ENCODE measurements at regions not wholly inside any gene's neighbourhood (a gene's known extent, or its start where the extent isn't known, plus 50 kb on each side); places are given as distances from the start of the nearest gene placed in this dataset.
"Not testable (repeated sequence)": the region's sequence is repeated elsewhere in the genome, so short reads cannot be mapped to it uniquely, and the experiment has no call there.

DNA sequence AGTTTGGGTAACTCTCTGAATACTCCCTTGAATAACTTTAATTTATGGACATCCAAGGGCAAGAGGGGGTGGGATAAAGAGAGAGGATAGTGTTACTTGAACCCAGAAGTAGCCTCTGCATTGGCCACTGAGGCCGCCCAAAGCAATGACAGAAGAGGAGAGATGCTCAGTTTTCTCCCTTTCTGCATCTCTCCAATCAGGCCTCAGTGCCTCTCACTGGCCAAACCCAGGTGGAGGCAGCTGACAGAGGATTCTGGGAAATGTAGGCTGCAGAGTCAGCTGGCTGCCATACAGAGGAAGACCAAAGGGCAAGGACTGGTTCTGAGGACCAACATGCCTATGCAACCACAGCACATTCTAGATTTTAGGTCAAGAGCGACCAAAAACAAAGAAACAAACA lies 719.4 kb downstream of the MAT2B start:
- no peak for DNase-seq

DNA sequence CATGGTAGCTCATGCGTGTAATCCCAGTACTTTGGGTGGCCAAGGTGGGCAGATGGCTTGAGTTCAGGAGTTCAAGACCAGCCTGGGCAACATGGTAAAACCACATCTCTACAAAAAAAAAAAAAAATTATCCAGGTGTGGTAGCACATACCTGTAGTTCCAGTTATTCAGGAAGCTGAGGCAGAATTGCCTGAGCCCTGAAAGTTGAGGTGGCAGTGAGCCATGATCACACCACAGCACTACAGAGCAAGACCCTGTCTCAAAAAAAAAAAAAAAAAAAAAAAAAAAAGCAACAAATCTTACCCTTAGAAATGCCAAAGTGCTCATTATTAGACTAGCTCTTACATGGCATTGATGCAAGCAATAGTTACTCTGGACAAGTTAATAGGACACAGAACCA lies 724.9 kb downstream of the MAT2B start:
- DNase-seq, result no peak

DNA sequence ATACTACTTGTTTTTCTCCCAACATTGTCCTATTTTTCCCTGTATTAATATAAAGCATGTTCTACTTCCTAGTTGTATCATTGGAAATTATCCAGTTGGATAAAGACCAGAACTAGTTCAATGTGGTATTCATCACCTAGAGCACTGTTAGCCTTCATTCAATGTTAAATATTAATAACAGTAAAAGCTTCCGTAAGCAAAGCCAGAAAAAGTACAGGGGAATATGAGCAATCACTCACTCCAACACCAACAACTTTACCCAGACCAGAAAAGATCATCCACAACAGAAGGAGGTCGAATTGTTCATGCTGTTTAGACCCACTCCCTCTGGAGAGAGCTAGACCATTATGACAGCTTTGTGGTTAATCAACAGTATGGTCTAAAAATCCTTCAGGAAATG lies 728.4 kb downstream of the MAT2B start:
- no peak for DNase-seq

DNA sequence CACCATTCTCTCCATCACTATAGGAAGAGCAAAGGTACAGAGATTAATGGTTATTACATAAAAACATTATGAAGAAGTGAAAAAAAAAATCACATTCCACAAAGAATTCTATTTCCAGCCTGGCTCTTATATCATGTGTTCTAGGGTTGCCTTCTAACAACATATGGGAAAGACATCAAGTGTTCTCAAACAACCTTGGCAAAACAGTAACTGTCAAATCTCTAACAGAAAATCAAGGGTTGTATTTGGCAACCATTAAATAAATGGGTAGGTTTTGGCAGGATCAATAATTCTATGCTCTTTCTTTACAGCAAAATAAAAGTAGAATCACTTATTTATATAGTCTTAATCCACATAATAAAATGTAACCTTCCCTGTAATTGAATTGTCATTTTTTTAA lies 728.9 kb downstream of the MAT2B start:
- no peak for DNase-seq

DNA sequence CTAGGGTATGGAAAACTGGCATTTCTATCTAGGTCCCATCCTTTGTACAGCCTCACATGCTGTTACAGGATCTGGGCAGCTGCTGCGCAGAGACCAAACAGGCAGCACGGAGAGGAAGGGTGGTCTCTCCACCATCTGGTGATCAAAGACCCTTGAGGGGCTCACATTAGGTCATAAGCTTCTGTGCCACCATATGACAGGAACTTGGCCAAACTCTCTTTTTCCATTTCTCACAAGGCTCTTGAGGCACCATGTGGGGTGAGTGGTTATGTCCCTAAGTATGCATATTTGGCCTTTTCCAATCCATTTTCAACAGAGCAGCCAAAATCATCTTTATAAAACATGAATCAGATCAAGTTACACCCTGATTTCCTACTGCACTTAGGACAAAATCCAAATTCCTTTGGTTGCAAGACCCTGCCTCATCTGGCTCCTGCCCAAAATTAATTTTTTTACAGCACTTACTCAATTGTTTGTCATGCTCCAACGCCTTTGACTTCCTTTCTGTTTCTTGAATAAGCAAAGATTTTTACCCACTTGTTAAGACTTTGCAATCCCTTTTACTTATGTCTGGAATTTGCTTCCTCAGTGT lies 730.0 kb downstream of the MAT2B start:
- DNase-seq, result no peak

DNA sequence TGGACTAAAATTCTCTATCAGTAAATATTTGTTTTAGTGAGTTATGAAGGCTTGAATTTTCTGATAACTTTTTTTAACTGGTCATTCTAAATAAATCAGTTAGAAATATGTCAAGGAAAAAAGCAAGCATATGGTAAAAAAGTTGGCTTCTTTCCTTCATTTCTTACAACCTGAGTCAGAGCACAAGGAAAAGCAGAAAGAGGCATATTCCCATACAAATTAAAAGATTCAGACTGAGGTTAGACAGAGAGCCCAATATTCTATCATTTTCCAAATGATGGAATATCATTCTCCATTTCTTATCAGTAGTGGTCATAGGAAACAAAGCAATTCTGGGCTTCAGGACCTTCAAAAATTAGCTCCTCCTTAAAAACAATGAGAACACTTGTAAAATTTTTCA lies 732.1 kb downstream of the MAT2B start:
- DNase-seq, result no peak

DNA sequence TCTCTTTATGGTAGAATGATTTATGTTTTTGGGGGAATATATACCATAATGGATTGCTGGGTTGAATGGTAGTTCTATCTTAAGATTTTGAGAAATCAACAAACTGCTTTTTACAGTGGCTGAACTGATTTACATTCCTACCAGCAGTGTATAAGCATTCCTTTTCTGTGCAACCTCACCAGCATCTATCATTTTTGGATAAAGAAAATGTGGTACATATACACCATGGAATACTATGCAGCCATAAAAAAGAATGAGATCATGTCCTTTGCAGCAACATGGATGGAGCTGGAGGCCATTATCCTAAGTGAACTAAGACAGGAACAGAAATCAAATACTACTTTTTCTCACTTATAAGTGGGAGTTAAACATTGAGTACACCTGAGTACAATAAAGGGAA lies 746.4 kb downstream of the MAT2B start:
- not testable (repeated sequence) for DNase-seq

DNA sequence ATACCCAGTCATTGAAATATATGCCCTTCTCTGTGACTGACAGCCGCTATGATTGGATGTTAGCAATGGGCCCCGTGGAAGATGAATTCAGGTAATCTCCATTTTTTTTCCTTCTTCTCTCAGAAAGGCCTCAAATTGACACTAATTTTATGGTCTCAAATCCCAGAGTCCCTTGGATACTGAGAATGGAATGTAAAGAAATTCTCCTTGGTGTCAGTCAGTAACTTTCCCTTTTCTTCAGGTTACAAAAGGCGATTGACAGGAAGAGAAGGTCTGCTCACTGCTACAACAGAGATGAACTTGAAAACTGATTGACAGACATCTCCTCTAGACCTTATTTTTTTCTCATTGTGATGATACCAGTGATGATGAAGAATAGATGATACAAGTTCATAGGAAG lies 748.3 kb downstream of the MAT2B start:
- DNase-seq, result no peak

DNA sequence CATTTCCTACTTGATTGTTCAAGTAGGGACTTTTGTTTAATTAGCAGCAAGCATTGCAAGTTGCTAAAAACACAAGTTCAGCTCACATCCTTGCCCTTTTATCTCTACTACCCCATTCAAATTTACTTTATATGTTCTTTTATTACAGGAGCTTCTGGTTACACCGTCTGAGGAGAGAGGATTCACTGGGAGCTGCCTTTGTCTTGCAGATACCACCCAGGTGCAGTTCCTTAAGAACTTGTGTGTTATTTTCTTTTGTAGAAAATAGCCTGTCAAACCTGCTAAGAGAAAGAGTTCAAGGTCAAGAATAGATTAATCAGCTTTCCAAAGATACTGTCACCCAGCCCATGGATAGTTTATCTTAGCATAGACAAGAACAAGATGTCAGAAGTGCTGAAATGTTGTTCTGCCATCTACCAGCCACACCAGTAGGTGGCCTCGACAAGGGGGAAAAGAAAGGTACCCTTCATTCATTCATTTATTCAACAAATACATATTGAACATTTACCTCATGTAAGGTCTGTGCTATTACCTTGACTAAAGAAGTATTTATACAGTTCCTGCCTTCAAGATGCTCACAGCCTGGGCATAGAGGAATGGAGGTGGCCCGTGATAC lies 750.3 kb downstream of the MAT2B start:
- no peak for DNase-seq

DNA sequence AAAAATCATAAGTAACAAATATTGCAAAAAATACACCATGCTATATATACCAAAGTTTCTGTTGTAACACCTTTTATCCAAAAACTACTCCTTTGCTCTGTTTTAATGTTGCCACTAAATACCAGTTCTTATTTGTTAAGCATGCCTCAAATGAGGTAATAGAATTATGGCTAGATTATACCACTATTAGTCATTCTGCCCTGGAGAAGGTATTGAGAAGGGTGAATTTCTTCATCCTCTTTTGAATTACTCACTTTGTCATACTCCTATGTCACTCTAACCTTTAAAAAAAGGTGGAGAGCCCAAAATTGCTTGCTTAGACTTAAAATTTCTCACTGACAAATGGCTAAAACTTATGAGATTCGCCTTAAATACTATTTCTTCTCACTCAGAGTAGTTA lies 750.9 kb downstream of the MAT2B start:
- no peak for DNase-seq

DNA sequence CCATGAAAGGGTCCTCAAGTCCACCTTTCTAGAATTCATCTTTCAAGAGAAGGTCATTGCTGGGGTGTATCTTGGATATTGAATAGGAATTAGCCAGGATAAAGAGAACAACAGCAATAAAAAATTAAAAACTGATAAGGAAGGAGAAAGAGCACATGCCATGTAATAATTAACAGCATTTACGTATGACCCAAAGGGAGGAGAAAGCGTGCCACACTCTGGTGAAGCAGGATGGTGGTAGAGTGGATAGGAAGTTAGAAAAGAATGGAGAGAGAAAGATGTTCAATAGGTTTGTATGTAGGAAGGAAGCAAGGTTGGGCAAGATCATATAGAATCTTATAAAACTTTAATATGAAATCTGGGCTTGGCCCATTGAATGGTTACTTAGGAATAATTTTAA lies 751.5 kb downstream of the MAT2B start:
- DNase-seq, result no peak

DNA sequence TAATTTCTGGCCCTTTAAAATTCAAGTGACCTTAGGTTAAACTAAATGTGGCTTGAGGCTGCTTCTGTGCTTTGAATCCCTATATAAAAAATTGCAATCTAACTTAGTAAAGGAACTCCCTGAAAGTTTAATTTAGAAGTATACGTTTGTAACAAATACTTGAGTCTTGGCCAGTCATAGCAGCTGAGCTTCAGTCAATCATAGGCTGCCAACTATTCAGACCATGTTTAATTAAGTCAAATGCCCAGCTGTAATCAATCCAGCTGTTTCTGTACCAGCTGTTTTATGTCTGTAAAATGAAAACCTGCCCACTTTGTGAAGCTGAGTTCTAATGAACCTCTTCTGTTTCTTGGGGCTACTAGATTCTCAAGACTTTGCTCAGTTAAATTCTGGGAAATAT lies 760.1 kb downstream of the MAT2B start:
- no peak for DNase-seq

DNA sequence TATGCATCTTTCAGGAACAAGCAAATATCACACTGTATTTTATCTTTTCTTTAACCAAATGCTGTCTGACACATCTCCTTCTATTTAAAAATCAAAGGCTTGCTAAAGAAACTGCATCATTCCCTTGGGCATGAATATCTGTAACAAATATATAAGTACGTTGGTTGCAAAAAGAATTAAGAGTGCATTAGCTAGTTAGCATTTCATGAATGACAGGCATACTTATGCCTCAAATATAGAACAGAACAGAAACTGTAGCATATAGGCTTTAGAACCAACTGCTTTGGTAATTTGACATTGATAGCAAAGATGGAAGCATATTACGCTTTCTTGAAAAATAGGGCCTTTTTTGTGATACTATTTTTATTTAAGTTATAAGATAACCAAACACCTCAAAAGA lies 761.2 kb downstream of the MAT2B start:
- DNase-seq, result no peak

DNA sequence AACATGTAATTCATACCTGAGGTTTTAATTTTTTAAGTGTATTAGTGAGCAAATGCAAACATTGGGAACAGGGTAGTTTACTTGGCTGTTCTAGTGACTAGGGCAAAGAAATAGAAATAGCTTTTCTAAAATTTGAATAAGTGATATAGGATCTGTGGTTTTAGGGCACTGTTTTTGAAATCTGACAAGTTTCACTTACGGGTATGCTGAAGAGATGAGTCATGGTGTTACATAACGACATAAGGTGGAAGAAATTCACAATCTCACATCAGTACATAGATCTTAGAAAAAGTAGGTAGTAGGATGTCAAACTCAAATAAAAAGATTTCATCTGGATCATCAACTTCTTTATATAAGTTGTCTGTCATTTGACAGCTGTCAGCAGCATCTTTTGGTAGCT lies 772.3 kb downstream of the MAT2B start:
- no peak for DNase-seq

DNA sequence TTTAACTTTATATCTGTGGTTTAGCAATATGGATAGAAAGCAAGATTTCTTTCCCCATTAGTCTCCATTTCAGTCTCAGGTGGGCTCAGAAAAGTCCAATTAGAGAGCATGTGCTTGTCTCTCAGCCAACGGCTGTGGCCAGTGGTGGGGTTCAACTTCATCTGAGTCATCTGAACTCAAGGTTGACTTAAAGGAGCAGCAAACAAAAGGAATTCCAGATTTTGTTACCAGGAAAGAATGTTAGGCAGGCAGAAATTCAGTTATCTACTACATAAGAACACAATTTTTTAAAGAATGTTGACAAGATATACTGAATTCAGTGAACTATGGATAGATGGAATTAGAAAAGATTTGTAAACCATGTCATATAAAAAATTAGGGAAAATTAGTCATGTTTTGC lies 784.1 kb downstream of the MAT2B start:
- no peak for DNase-seq

DNA sequence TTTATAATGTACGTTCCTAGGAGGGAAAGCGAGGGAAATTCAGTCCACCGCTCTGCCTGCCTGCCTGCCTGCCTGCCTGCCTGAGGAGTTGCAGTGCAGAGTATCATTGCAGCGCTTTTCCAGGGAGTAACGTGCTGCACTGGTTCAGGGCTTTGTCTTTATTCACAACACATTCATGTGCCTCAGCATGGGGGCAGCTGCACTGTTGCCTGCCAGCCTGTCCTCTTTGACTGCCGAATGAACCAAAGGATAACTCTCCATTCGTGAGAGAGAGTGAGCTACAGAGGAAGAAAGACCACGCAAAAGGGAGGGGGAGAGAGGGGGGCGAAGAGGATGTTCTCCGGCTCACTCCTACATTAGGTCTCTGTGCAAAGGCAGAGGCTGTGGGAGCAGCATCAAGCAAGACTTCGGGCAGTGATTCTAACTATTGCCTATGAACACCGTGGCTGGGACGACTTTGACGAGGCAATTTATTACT lies 791.2 kb downstream of the MAT2B start:
- no peak for DNase-seq

DNA sequence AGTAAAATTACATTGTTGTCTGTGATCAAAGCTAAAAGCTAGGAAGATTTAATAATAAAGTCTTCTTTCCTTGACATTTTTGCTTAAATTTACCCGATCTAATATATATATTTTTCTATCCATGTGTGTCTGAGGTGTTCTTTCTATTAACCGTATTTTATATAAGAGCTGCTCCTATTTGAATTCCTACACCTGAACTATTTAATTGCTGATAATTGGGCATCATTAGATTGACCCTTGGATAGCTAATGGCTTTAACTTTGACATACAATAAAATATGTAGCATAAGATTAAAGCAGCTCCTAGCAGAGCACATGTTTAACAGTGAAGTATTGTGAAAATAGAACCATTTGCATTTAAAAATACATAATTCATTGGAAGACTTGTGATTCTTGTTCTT lies 792.7 kb downstream of the MAT2B start:
- DNase-seq, result no peak

DNA sequence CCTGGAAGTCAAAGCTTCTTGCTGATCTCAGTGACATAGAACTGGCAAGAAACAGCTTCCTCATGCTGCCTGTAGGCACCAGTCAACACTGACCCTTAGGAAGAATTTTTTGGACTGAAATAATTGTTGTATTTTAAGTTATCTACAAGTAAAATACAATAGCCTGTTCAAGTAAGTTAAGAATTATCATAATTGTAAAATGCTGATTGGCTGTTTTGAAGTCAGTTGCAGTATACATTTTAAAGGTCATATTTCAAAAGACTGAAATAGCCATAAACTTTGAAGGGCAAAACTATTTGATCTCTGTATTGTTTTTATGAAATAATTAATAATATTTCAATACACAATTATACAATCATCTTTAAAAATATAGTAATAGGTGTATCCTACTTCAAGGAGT lies 794.9 kb downstream of the MAT2B start:
- DNase-seq, result no peak

DNA sequence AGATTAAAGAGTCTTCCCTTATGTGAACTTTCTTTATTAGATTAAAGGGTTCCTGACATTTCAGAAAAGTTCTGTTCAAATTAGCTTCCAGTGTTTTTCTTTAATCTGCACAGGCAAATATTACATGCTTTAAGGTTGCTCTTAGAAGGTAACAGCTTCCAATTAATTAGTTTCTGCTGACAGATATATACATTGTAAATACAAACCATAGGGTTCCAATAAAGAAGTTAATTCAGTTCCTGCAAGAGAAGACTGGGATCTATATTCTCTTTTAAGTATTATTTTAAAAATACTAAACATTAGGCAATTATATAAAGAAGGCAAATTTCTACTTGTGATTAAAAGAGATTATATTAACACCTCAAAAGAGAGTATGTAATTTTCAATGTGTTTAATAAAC lies 795.7 kb downstream of the MAT2B start:
- no peak for DNase-seq

DNA sequence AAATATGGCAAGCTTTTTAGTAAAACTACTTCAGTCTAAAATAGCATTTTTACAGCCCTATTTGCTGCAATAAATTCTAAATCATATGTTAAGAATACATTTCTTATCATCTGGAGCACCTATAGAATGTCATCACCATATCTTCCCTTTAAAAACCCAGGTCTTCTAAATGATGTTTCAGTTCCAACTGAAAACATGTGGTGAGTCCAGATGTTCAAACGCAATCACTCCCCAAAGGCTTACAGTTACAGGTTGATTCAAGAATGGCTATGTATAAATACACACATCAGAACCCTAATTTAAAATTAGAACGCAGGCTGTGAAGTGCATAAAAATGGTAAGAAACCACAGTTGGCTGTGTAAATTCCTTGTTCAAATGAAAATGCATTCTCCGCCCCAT lies 796.3 kb downstream of the MAT2B start:
- no peak for DNase-seq

DNA sequence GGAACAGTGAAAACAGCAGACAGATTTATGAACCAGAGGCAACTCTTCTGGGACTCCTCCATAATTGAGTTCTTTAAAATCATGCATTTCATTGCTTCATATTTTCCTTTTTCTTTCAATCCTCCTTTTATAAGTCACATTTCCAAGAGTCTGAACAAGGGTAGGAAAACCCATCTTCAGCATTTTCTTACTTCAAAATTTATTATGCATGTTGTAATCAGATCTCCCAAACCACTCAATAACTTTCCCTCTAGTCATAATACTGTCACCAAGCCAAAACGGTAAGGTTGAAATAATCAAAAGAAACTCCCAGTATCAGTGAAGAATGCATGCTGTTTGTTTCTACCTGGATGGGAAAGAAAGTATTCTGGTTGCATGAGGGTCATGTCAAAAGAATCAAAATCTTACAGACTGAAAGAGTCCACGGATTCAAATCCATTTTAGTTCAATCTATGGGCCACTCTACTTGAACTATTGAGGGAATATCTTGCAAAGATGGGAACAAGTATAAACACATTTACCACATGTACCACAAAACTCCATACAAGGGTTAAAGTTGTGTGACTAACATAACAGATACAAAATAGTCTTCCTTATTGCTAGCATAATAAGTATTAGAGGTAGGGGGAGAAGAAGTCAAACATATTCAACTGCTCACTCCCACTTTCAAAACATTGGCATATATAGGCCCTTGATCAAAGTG lies 797.3 kb downstream of the MAT2B start:
- no peak for DNase-seq

DNA sequence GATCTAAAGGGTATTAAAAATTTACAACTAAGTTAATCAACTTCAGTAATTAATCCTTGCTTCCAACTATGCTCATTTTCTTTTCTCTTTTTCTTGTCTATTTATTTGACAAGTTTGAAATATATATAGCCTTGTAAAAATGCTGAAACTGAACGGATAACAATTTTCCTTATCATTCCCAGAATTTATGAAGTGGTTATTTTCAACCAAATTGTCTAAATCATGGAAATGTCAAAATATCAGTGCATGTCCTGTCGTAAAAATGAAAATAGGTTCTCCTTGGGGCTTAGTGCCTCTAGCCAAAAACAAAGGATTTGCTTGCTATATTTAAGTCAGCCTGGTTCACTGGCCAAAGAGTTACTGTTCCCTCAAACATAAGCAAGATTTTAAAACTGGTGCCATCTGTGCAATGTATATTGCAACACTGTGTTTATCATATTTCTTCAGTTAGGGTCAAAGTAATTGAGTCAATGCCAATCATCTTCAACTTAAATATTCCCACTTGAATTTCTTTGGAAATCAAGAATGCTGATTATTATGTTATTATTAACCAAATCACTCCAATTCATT lies 798.3 kb downstream of the MAT2B start:
- DNase-seq, result no peak

DNA sequence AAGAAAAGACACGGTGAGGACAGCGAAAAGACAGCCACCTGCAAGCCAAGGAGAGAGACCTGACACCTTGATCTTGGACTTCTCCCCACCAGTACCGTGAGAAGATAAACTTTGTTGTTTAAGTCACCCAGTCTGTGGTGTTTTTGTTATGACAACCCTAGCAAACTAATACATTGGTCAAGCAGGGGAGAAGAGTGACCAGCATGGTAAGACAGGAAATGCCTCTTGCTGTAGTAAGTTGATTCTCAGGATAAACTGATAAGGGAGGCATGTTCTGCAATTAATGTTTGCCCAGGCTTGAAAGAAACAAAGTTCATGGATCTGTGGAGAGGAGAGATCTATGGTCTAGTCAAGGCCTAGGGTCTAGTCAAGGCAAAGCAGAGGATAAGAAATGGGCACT lies 801.2 kb downstream of the MAT2B start:
- no peak for DNase-seq

DNA sequence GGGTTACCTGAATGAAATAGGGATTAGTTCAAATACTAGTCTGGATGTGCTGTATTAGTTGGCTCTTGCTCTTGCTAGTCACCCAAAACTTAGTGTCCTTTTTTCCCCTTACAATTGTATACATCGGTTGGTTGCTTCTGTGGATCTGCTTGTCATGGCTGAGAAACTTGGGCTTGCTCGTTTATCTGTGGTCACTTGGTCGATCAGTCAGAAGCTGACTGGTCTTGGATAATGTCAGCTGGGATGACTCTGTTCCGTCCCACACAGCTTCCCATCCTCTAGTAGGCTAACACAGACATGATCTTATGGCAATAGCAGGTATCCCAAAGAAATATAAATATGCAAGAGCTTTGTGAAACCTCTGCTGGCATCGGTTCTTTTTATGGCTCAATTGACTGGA lies 807.4 kb downstream of the MAT2B start:
- DNase-seq, result no peak

All from COR-L47 (cell line).